HG03280 (cell line): ENCODE measurements at regions not wholly inside any gene's neighbourhood (a gene's known extent, or its start where the extent isn't known, plus 50 kb on each side); places are given as distances from the start of the nearest gene placed in this dataset.
"Not testable (repeated sequence)": the region's sequence is repeated elsewhere in the genome, so short reads cannot be mapped to it uniquely, and the experiment has no call there.

Experiments
- ATAC-seq: cut with Tn5 transposase; IDR thresholded peaks from one replicate; pipeline ENCODE4 v1.9.1; 2021; ENCODE audit warnings: mild to moderate bottlenecking, moderate library complexity; ENCODE audit not compliant: unreplicated experiment

- no peak for ATAC-seq
These were observed 889.8 kb downstream of the MCTP2 start for GRCh38 chr15:95121191-95121590.

- ATAC-seq, result no peak
These were observed 894.4 kb downstream of the MCTP2 start for GRCh38 chr15:95125803-95126202.

- no peak for ATAC-seq
These were observed 896.0 kb downstream of the MCTP2 start for GRCh38 chr15:95127356-95127755.

DNA sequence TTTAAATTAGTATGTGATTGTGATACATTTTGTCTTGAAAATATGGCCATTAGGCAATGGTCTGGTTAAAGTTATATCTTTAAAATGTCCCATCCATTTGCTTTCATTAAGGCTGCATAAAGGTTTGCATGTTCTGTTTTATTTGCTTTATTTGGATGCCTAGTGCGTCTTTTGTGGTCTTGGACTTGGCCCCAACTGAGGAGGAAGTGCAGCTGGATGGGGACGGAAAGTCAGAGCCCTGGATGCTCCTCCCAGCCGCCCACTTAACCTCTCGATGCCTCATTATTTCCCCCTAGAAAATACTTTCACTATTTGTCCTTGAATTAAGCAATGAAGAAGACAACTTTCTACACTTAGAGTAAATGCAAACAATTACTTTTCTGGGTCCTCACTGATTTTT, 898.2 kb downstream of the MCTP2 start:
- ATAC-seq, result no peak

DNA sequence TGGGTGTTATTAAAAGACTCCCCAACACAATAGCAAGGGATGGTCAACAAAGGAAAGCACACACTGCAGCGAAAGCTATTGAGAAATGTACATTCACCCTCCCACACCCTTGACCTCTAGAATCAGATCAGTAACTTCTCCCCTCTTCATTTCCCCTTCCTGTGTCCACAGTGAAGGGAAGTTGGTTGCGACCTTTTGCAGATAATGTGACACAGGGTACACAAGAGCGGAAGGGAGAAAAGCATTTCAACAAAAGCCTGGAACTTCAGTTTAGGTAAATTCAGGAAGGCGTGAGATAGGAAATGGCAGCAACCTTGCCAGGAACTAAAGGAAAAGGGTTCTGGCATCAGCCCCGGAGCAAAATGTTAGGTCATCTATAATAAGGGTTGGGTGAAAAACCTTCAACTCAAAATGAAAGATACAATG, 899.8 kb downstream of the MCTP2 start:
- ATAC-seq, result no peak

- no peak for ATAC-seq
These were observed 901.4 kb downstream of the MCTP2 start for GRCh38 chr15:95132774-95133173.

GRCh38 chr15:95134431-95135110, 903.2 kb downstream of the MCTP2 start:
- no peak for ATAC-seq

DNA sequence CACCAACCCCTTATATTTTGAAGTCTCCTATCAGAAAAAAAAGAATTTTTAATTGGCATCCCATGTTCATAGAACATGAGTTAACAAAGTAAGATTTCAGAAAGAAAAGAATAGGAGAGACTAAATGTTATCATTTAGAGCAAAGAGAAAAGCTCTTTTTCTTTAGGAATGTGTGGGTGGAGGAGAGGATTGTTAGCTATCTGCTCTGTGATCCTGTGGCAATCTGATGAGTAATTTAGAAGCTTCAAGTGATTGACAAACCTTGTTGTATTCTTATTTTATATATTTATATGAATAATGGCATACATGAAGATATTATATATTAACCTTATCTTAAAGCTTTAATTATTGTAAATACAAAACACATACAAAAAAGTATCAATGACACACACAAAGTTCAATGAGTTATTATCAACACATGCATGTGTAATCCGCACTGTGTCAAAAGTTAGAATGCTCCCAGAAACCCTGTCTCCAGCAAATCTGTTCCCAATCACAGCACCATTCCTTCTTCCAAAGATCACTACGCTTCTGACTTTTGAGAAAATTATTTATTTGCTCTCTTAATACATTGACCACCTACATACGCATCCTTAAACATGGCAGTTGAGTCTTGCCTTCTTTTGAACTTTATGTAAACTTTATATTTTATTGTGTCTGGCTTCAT, 907.4 kb downstream of the MCTP2 start:
- no peak for ATAC-seq

GRCh38 chr15:95141486-95141885, 910.1 kb downstream of the MCTP2 start:
- no peak for ATAC-seq

- no peak for ATAC-seq
These were observed 911.2 kb downstream of the MCTP2 start for GRCh38 chr15:95142531-95142930.

DNA sequence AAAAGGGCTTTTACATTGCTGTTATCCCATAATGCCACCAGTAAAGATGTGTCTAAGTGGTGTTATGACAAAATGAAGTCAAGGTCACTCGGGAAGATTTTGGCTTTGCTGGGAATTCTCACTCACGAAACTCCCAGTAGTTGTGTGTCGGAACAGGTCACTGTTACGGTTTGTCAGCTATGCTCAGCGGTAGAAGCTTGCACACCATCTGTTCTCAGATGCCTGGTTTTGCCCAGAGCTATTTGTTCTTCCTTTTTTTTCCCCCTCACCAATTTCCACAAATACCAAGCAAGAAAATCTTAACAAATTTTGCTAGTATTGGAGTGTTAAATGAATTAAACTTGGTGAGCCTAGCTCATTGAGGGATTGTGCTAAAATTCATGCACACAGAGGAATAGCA, 915.1 kb downstream of the MCTP2 start:
- no peak for ATAC-seq

DNA sequence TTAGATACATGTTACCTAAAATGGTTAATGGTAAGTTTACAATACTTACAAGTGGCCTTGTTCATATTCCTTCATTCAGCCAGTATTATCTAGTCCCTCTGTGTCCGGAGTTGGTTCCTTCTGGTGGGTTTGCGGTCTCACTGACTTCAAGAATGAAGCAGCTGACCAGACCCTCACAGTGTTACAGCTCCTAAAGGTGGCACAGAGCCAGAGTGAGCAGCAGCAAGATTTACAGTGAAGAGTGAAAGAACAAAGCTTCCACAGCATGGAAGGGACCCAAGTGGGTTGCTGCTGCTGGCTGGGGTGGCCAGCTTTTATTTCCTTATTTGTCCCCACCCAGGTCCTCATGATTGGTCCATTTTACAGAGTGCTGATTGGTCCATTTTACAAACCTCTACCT, 916.8 kb downstream of the MCTP2 start:
- no peak for ATAC-seq

- ATAC-seq, result no peak
These were observed 917.7 kb downstream of the MCTP2 start for GRCh38 chr15:95149036-95149435.

DNA sequence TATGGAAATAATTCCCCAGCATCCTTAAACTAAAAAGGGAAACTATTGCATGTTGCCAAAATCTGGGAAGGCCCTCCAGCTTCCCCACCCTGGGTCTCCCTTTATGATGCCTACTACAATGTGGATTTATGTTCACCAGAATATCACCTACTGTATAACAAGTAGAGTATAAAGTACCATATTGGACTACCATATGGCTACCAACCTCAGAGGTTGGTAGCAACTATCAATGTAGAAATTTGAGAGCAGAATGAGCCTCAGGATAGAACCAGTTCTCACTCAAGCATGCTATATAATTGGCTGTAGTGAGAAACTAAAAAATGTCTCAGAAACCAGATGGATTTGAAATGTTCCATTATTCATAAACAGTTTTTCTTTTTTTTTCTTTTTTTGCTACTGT, 918.4 kb downstream of the MCTP2 start:
- ATAC-seq, result no peak

GRCh38 chr15:95150466-95150865, 919.1 kb downstream of the MCTP2 start:
- no peak for ATAC-seq

GRCh38 chr15:95152741-95153140, 921.4 kb downstream of the MCTP2 start:
- ATAC-seq, result no peak

GRCh38 chr15:95153201-95153600, 921.8 kb downstream of the MCTP2 start:
- ATAC-seq, result not testable (repeated sequence)

DNA sequence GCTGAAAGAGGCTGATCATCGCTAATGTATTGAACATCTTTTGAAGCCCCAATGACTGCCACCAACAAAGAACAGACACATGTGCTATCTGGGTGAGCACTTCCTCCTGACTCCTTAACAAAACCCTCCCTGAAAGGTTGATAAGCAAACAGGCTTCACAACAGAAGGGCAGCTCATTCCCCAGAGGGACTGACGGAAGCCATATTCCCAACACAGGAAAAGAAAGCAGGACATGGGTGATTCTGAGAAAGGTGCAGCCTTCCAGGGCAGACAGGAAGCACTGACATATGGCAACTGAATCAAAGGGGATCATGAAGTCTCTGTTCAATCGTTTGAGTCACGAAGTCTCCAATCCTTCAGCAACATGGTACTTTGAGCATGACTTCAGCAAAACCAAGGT, 929.0 kb downstream of the MCTP2 start:
- ATAC-seq, result no peak

DNA sequence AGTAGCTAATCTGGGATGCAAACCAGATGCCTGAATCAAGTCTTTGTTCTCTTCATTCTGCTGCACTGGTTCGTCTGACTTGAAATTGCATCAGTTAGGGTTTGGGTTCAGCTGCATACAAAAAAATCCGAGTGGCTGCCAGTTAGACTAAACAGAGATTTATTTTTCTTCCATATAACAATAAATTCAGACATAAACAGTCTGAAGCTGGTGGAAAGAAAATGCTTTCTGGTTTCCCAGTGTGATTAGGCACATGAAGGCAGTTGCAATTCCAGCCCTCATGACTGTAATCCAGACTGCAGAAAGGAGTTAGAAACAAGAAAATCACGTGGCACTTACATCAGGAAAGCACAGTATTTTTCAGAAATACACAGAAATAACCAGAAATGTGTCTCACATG, 930.7 kb downstream of the MCTP2 start:
- no peak for ATAC-seq

DNA sequence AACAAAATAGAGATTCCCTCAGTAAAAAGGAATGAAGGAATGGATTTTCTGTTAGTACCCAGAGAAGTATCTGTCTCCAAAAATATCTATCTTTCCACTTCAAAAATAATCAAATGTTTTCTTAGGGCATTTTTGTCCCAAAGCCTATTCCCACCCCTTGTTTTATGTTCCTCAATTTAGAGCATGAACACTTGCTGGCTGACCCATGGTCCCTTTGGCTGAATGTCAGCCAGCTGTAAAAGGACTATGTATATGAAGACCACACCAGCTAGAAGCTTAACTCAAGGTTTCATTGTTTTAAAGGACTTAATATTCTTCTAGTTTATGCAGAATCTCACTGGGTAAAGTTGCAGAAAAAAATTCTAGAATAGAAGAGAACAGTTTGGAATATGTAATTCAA, 931.2 kb downstream of the MCTP2 start:
- ATAC-seq, result no peak

GRCh38 chr15:95162967-95163531, 931.7 kb downstream of the MCTP2 start:
- no peak for ATAC-seq

DNA sequence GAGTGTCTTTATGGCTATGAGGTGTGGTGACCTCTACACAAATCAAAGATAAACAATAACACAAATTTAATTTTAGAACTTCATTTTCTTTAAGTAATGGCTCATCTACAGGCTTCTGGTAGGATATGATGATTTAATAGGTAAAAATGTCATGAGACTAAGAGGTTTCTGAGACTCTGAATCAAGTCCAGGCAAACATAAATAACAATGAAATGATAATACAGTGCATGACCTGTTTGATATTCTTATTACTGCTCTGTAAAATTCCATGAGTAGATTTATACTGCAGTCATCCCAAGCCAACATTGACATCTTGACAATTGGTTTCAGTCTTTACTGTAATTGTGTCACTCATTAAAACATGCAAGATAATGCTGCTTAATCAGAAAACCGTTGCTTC, 936.8 kb downstream of the MCTP2 start:
- no peak for ATAC-seq
